NB4 (cell line): ENCODE measurements at regions not wholly inside any gene's neighbourhood (a gene's known extent, or its start where the extent isn't known, plus 50 kb on each side); places are given as distances from the start of the nearest gene placed in this dataset.

Experiments used
- CTCF ChIP-seq: IDR thresholded peaks from one replicate; pipeline ENCODE4 v1.5.1; 2012; ENCODE audit warnings: low read depth, low read length
- POLR2A ChIP-seq: IDR thresholded peaks from 2 replicates; pipeline ENCODE4 v1.6.1; 2011; ENCODE audit warnings: mild to moderate bottlenecking; ENCODE audit not compliant: insufficient read length; ENCODE audit errors: extremely low read depth

- TF ChIP-seq CTCF (peak; percentile 39), POLR2A (no peak)
Observed at GRCh38 chr2:83196225-83196624, 1262.9 kb downstream of the SUCLG1 start.
